ENCODE measurements at regions not wholly inside any gene's neighbourhood (a gene's known extent, or its start where the extent isn't known, plus 50 kb on each side); places are given as distances from the start of the nearest gene placed in this dataset.

DNA sequence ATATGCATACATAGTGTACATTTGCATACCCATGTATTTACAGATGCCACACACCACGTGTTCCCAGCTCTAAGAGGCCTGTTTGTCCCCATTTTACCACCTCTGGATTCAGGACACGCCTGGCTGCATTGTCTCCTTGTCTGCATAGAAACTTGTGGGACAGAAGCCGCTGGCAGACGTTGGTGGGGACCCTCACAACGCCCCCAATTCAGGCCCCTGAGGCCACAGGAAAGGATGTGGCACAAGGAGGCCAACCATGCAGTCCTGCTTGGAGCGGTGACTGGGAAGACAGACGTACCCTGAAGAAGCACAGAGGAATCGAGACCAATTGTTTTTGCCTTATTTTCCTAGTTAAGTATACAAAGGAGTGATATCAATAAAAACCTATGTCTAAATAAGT, 96.1 kb downstream of the ANKRD10 start:
- ATAC-seq, result no peak
- Histone ChIP-seq H3K9me3 (ENCODE audit: low read length) (no peaks in the 10 kb centered on the region), H3K4me1 (ENCODE audit: insufficient read depth, low read length) (peaks cover 17% of the 10 kb centered on the region), H3K4me3 (replicated peaks in 1 of 3; ENCODE audit: insufficient read depth in 1 of 3, low read depth in 2 of 3, low read length in 3 of 3) (no peak overlapping the region), H3K4me2 (ENCODE audit: low read depth, low read length) (no peak overlapping the region), H3K27me3 (ENCODE audit: control insufficient read depth in 1 of 2, insufficient read depth in 2 of 2, low read length in 2 of 2) (peaks cover 1 to 11% of the 10 kb centered on the region in 2 experiments; a peak in 2 of 5 replicates), H4K20me1 (ENCODE audit: insufficient read depth, low read length) (no peaks in the 10 kb centered on the region), H2AFZ (ENCODE audit: low read length) (no peak overlapping the region), H3K79me2 (ENCODE audit: insufficient read depth, low read length) (no peaks in the 10 kb centered on the region), H3K27ac (ENCODE audit: extremely low read length, insufficient read depth, low read length) (no peak overlapping the region), H3K36me3 (replicated peaks in 1 of 2; ENCODE audit: control insufficient read depth in 1 of 2, insufficient read depth in 2 of 2, low read length in 2 of 2) (no peaks in the 10 kb centered on the region), H3K9ac (ENCODE audit: insufficient read depth, low read depth, low read length) (no peak overlapping the region)
- POLR2A ChIA-PET, result no interaction called here
- intact Hi-C loops (cut with micrococcal nuclease; ENCODE audit: unreplicated experiment), result loop anchor here (1.0 to 10.0 kb wide), 3 partner anchors 104 to 226 kb away; partner anchors contain the start of gene ING1
- in situ Hi-C loops (cut with HindIII; ENCODE audit: extremely low pct_ligation_motif_present, low pct_unique_long_range_greater_than_20kb), result loop anchor here (5.0 to 25.0 kb wide), 3 partner anchors 134 to 606 kb away; no protein-coding TSS in a partner anchor
- BruUV-seq (replicated peaks), result no TSS peak
- no peak for FAIRE-seq
- WGBS (ENCODE audit: low lambda C conversion rate), result 37% methylated on average over 8 of the region's 8 CpGs
- CTCF ChIA-PET (ENCODE audit: low intra/inter-chr PET ratio, low total read pairs), result interaction anchor here (1.3 to 2.7 kb wide), 3 partner anchors 136 to 226 kb away, joined by 4 to 15 read pairs (median 12); no protein-coding TSS in a partner anchor
- no peak for DNase-seq (ENCODE audit: low spot score)
- no peak for TF ChIP-seq SP5 (CRISPR knock-in tag; IDR thresholded peaks at IDR 0.05; ENCODE audit: borderline replicate concordance, low read depth)
- no peak for TF ChIP-seq NBN (conservative IDR thresholded peaks at IDR 0.05)
- TF ChIP-seq KAT7 (CRISPR knock-in tag; IDR thresholded peaks at IDR 0.05; ENCODE audit: borderline replicate concordance), result no peak
- no peak for TF ChIP-seq TRIM24 (CRISPR knock-in tag; IDR thresholded peaks at IDR 0.05)
- no peak for TF ChIP-seq ZNF121 (CRISPR knock-in tag; IDR thresholded peaks at IDR 0.05)
- no peak for TF ChIP-seq PTBP1 (IDR thresholded peaks at IDR 0.05; ENCODE audit: low read depth, low read length, poor library complexity, severe bottlenecking)
- TF ChIP-seq ZSCAN25 (CRISPR knock-in tag; IDR thresholded peaks at IDR 0.05), result no peak
- TF ChIP-seq PAF1 (CRISPR knock-in tag; IDR thresholded peaks at IDR 0.05), result no peak
- TF ChIP-seq BHLHE40 (IDR thresholded peaks at IDR 0.05; ENCODE audit: low read length), result no peak
- TF ChIP-seq ARID5B (CRISPR knock-in tag; IDR thresholded peaks at IDR 0.05), result no peak
- TF ChIP-seq ATF5 (CRISPR knock-in tag; IDR thresholded peaks at IDR 0.05; ENCODE audit: low read depth), result no peak
- no peak for TF ChIP-seq IRX3 (CRISPR knock-in tag; IDR thresholded peaks at IDR 0.05; ENCODE audit: borderline replicate concordance, low read depth)
- TF ChIP-seq CTCF (CRISPR knock-in tag; IDR thresholded peaks at IDR 0.05), result no peak
- TF ChIP-seq SRF (IDR thresholded peaks at IDR 0.05; ENCODE audit: low read depth, low read length), result no peak
- no peak for TF ChIP-seq ZNF780A (CRISPR knock-in tag; IDR thresholded peaks at IDR 0.05)
- no peak for TF ChIP-seq ZNF703 (CRISPR knock-in tag; IDR thresholded peaks at IDR 0.05; ENCODE audit: borderline replicate concordance)
- no peak for TF ChIP-seq NCOA1 (CRISPR knock-in tag; IDR thresholded peaks at IDR 0.05)
- TF ChIP-seq, protein P1, sequence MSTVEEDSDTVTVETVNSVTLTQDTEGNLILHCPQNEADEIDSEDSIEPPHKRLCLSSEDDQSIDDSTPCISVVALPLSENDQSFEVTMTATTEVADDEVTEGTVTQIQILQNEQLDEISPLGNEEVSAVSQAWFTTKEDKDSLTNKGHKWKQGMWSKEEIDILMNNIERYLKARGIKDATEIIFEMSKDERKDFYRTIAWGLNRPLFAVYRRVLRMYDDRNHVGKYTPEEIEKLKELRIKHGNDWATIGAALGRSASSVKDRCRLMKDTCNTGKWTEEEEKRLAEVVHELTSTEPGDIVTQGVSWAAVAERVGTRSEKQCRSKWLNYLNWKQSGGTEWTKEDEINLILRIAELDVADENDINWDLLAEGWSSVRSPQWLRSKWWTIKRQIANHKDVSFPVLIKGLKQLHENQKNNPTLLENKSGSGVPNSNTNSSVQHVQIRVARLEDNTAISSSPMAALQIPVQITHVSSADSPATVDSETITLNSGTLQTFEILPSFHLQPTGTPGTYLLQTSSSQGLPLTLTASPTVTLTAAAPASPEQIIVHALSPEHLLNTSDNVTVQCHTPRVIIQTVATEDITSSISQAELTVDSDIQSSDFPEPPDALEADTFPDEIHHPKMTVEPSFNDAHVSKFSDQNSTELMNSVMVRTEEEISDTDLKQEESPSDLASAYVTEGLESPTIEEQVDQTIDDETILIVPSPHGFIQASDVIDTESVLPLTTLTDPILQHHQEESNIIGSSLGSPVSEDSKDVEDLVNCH (CRISPR knock-in tag; IDR thresholded peaks at IDR 0.05), result no peak

Data from HepG2 (cell line).